ENCODE measurements at regions not wholly inside any gene's neighbourhood (a gene's known extent, or its start where the extent isn't known, plus 50 kb on each side); places are given as distances from the start of the nearest gene placed in this dataset.
"Not testable (repeated sequence)": the region's sequence is repeated elsewhere in the genome, so short reads cannot be mapped to it uniquely, and the experiment has no call there.

DNA sequence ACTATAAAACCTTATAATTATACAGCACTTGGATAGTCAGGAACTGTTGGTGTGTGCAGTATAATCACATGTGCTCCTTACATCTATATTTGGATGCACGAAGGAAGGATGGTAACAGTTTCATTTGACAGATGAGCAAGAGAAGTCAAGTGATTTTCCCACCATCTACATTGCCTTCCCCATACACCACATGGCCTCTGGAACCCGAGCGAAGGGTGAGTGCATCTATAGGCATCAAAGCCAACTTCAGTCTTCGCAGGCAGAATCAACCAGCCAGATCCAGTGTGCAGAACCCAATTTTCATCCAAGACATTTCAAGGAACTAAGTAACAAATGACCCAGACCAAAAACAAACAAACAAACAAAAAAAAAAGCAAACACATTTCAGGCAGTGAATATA is 85.1 kb upstream of the BLID start:
- Histone ChIP-seq H3K9me3 (replicated peaks; ENCODE audit: low read length) (no peaks in the 10 kb centered on the region), H3K9ac (ENCODE audit: low read depth, low read length) (peak overlapping the region; percentile 90), H3K27me3 (ENCODE audit: control insufficient read depth, insufficient read depth, low read length) (no peaks in the 10 kb centered on the region), H3K36me3 (ENCODE audit: insufficient read depth, low read length) (no peaks in the 10 kb centered on the region), H3K4me3 (ENCODE audit: low read length) (peak overlapping the region; percentile 67), H3K4me1 (ENCODE audit: control insufficient read depth, insufficient read depth, low read length) (peaks cover 81% of the 10 kb centered on the region), H3K4me2 (ENCODE audit: low read length) (peak overlapping the region; percentile 84)

GRCh38 chr11:122199661-122200060 is 83.6 kb upstream of the BLID start:
- peak overlapping the region; percentile 84 for H3K4me2 ChIP-seq (ENCODE audit: low read length)
- H3K36me3 ChIP-seq (ENCODE audit: insufficient read depth, low read length) = peaks cover 3% of the 10 kb centered on the region
- no peak overlapping the region for H3K9ac ChIP-seq (ENCODE audit: low read depth, low read length)
- H3K4me1 ChIP-seq (ENCODE audit: control insufficient read depth, insufficient read depth, low read length) = peaks cover 76% of the 10 kb centered on the region
- no peaks in the 10 kb centered on the region for H3K27me3 ChIP-seq (ENCODE audit: control insufficient read depth, insufficient read depth, low read length)
- peak overlapping the region; percentile 11 for H3K4me3 ChIP-seq (ENCODE audit: low read length)
- no peaks in the 10 kb centered on the region for H3K9me3 ChIP-seq (replicated peaks; ENCODE audit: low read length)

GRCh38 chr11:122198291-122198983 is 82.4 kb upstream of the BLID start:
- peaks cover 4% of the 10 kb centered on the region for H3K36me3 ChIP-seq (ENCODE audit: insufficient read depth, low read length)
- H3K9me3 ChIP-seq (replicated peaks; ENCODE audit: low read length) = no peaks in the 10 kb centered on the region
- no peak overlapping the region for H3K4me3 ChIP-seq (ENCODE audit: low read length)
- H3K9ac ChIP-seq (ENCODE audit: low read depth, low read length) = peak overlapping the region; percentile 64
- no peaks in the 10 kb centered on the region for H3K27me3 ChIP-seq (ENCODE audit: control insufficient read depth, insufficient read depth, low read length)
- H3K4me1 ChIP-seq (ENCODE audit: control insufficient read depth, insufficient read depth, low read length) = peaks cover 76% of the 10 kb centered on the region
- H3K4me2 ChIP-seq (ENCODE audit: low read length) = peak overlapping the region; percentile 7

DNA sequence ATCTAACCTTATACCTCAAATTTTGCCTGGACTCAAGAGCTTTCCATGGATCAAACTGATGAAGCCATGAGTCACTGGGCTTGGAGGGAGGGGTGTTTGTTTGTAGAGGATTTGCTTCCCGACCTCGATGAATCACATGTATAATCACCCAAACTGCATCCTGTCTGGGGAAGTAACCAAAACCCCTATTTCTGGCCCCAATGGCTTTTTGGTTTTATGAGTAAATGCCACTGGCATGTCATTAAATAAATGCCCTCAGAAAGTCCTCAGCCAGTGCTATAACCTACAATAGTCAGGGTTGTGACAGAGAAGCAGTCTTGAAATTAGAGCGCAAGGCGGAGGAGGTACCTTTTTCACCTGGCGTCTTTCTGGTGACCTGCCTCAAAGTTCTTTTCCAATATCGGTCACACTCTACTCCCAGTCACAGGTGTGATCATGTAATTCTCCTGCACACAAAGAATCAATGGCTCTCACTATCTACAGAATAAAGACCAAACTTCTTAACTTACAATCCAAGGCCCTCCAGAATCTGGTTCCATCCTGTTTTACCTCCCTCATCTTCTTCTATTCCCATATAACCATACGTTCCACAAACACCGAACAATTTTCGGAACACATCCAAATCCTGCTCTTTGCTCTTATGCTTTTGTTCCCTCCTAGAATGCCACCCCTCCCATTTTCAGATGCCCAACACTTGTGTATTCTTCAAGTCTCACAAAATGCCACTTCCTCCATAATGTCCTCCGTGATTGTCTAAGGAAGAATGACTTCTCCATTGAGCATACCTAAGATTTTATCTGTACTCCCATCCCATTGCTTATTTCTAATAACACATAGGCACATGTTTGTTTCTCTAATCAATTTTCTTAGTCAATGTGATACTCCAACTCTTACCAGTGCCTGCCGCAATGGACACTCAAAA is 81.3 kb upstream of the BLID start:
- Histone ChIP-seq H3K4me3 (ENCODE audit: low read length) (peak overlapping the region; percentile 8), H3K9ac (ENCODE audit: low read depth, low read length) (peak overlapping the region; percentile 64), H3K4me1 (ENCODE audit: control insufficient read depth, insufficient read depth, low read length) (peaks cover 78% of the 10 kb centered on the region), H3K27me3 (ENCODE audit: control insufficient read depth, insufficient read depth, low read length) (no peaks in the 10 kb centered on the region), H3K36me3 (ENCODE audit: insufficient read depth, low read length) (peaks cover 4% of the 10 kb centered on the region), H3K9me3 (replicated peaks; ENCODE audit: low read length) (no peaks in the 10 kb centered on the region), H3K4me2 (ENCODE audit: low read length) (peak overlapping the region; percentile 37)

DNA sequence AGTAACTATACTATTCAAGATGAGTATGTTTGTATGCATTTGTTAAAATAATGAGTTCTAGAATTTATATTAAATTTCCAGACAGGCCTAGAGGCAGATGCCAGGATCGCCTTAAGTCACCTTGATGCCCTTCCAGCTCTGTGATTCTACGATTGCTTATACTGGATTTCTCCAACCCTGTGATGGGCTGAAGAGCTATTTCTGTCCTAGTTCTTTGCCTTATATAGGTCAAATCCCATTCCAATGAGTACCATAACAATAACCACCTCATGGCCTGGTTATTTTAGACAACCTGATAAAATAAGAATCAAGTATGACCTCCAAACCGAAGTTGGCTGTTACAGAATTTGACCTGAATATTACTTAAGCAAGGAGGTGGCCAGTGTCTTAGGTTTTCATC is 79.8 kb upstream of the BLID start:
- Histone ChIP-seq H3K9me3 (replicated peaks; ENCODE audit: low read length) (no peaks in the 10 kb centered on the region), H3K9ac (ENCODE audit: low read depth, low read length) (peak overlapping the region; percentile 61), H3K4me2 (ENCODE audit: low read length) (no peak overlapping the region), H3K36me3 (ENCODE audit: insufficient read depth, low read length) (peaks cover 10% of the 10 kb centered on the region), H3K4me1 (ENCODE audit: control insufficient read depth, insufficient read depth, low read length) (peaks cover 82% of the 10 kb centered on the region), H3K27me3 (ENCODE audit: control insufficient read depth, insufficient read depth, low read length) (no peaks in the 10 kb centered on the region), H3K4me3 (ENCODE audit: low read length) (no peak overlapping the region)

DNA sequence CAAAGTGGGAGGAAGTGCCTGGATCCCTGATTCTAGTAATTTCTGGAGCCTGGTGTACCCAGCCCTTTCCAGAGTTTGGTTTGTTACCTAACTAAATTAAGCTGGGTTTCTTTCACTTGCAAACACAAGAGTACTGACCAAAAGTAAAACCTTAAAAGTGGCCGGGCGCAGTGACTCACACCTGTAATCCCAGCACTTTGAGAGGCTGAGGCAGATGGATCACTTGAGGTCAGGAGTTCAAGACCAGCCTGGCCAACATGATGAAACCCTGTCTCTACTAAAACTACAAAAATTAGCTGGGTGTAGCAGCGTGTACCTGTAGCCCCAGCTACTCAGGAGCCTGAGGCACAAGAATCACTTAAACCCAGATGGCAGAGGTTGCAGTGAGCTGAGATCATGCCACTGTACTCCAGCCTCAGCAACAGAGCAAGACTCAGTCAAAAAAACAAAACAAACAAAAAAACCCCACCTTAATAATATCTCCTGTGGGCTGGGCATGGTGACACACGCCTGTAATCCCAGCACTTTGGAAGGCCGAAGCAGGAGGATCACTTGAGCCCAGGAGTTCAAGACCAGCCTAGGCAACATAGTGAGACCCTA is 78.0 kb upstream of the BLID start:
- Histone ChIP-seq H3K9ac (ENCODE audit: low read depth, low read length) (peak overlapping the region; percentile 29), H3K4me1 (ENCODE audit: control insufficient read depth, insufficient read depth, low read length) (peaks cover 83% of the 10 kb centered on the region)
- H3K27me3 ChIP-seq (ENCODE audit: control insufficient read depth, insufficient read depth, low read length) = not testable (repeated sequence)

DNA sequence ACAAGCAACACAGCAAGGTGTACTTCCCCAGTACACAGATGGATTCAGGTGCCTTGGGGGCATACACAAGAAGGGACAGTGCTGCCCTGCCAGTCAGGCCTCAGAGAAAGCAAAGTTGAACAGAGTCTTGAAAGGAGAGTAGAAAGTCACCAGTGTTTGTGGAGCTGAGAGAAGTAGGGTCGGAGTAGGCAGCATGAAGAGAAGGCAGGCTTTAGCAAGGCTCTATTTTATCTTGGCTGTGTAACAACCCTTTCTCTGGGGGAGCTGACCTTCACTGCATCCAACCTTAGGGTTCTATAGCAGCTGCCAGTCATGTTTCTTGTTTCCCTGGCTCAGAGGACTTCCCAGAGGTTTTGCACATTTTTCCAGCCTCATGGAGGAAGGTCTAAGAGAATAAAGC is 77.4 kb upstream of the BLID start:
- H3K9ac ChIP-seq (ENCODE audit: low read depth, low read length) = peak overlapping the region; percentile 29
- H3K4me3 ChIP-seq (ENCODE audit: low read length) = no peak overlapping the region
- H3K4me1 ChIP-seq (ENCODE audit: control insufficient read depth, insufficient read depth, low read length) = peaks cover 86% of the 10 kb centered on the region

More for the DNA sequence above, 78.0 kb upstream of the BLID start:
- H3K4me3 ChIP-seq (ENCODE audit: low read length); H3K36me3 ChIP-seq (ENCODE audit: insufficient read depth, low read length); H3K9me3 ChIP-seq (replicated peaks; ENCODE audit: low read length); H3K4me2 ChIP-seq (ENCODE audit: low read length): not testable (repeated sequence)

DNA sequence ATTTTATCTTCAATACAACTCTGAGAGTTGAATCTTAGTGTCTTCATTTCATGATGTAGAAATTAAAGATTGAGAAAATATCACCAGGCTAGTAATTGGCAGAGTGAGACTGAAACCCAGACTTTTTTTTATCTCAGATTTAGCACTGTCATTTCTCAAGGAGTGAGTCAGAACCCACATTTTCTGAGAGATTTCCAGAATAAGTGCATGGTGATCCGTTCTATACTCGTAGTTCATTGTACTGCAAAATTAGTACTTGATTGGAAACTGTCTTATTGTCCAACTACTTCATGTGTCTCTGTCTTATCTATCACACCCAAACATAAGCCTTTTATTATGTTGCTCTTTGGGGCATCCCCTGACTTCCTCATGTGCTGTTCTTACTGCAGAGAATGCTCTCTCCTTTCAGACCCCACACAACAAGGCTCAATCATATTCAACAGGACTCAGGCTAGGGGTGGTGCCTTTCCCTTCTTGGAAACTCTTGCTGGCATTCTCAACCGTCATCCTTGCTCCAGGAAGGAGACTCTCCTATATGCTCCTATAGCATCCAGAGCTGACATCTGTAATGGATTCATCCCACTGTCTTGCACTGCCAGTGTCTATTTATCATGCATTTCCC is 76.7 kb upstream of the BLID start:
- peak overlapping the region; percentile 29 for H3K9ac ChIP-seq (ENCODE audit: low read depth, low read length)

More for the DNA sequence above, 77.4 kb upstream of the BLID start:
- Histone ChIP-seq H3K27me3 (ENCODE audit: control insufficient read depth, insufficient read depth, low read length) (no peaks in the 10 kb centered on the region), H3K36me3 (ENCODE audit: insufficient read depth, low read length) (peaks cover 10% of the 10 kb centered on the region), H3K9me3 (replicated peaks; ENCODE audit: low read length) (no peaks in the 10 kb centered on the region), H3K4me2 (ENCODE audit: low read length) (no peak overlapping the region)

DNA sequence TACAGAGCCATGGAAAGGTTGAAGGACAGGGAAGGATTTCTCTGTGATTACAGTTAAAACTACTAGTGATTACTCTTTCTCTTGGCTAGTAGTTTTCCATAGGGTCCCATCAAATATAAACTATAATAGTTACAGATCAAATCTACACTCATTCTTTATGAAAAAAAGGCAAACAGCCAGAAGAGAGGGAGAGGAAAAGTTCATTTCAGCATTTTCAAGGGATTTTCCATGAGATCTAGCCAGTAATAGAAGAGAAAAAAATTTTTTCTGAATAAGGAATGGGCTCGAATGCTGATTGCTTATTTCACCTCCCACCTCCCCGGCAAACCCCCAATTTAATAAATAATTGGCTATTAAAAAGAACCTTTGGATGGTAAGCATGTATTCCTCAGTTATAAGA is 74.8 kb upstream of the BLID start:
- no peaks in the 10 kb centered on the region for H3K27me3 ChIP-seq (ENCODE audit: control insufficient read depth, insufficient read depth, low read length)
- H3K36me3 ChIP-seq (ENCODE audit: insufficient read depth, low read length) = peaks cover 24% of the 10 kb centered on the region
- H3K9ac ChIP-seq (ENCODE audit: low read depth, low read length) = peak overlapping the region; percentile 57
- H3K4me1 ChIP-seq (ENCODE audit: control insufficient read depth, insufficient read depth, low read length) = peaks cover 79% of the 10 kb centered on the region
- H3K9me3 ChIP-seq (replicated peaks; ENCODE audit: low read length) = peaks cover 5% of the 10 kb centered on the region
- no peak overlapping the region for H3K4me3 ChIP-seq (ENCODE audit: low read length)
- H3K4me2 ChIP-seq (ENCODE audit: low read length) = no peak overlapping the region

More for the DNA sequence above, 76.7 kb upstream of the BLID start:
- Histone ChIP-seq H3K4me3 (ENCODE audit: low read length) (no peak overlapping the region), H3K9me3 (replicated peaks; ENCODE audit: low read length) (no peaks in the 10 kb centered on the region), H3K4me2 (ENCODE audit: low read length) (peak overlapping the region; percentile 3), H3K36me3 (ENCODE audit: insufficient read depth, low read length) (peaks cover 16% of the 10 kb centered on the region), H3K4me1 (ENCODE audit: control insufficient read depth, insufficient read depth, low read length) (peaks cover 86% of the 10 kb centered on the region), H3K27me3 (ENCODE audit: control insufficient read depth, insufficient read depth, low read length) (no peaks in the 10 kb centered on the region)

- Histone ChIP-seq H3K36me3 (ENCODE audit: insufficient read depth, low read length) (peaks cover 29% of the 10 kb centered on the region), H3K9ac (ENCODE audit: low read depth, low read length) (peak overlapping the region; percentile 70), H3K4me3 (ENCODE audit: low read length) (no peak overlapping the region), H3K4me2 (ENCODE audit: low read length) (peak overlapping the region; percentile 9), H3K4me1 (ENCODE audit: control insufficient read depth, insufficient read depth, low read length) (peaks cover 71% of the 10 kb centered on the region), H3K9me3 (replicated peaks; ENCODE audit: low read length) (peaks cover 19% of the 10 kb centered on the region), H3K27me3 (ENCODE audit: control insufficient read depth, insufficient read depth, low read length) (no peaks in the 10 kb centered on the region)
Measured at GRCh38 chr11:122189229-122189628, 73.2 kb upstream of the BLID start.
